HFFc6 (cell line): ENCODE measurements at regions not wholly inside any gene's neighbourhood (a gene's known extent, or its start where the extent isn't known, plus 50 kb on each side); places are given as distances from the start of the nearest gene placed in this dataset.
"Not testable (repeated sequence)": the region's sequence is repeated elsewhere in the genome, so short reads cannot be mapped to it uniquely, and the experiment has no call there.

Source experiments
- DNase-seq: peaks from one replicate; pipeline ENCODE4 v3.0.0-alpha.2; 2018
- H3K27ac Mint-ChIP-seq: 2 replicates; pipeline ENCODE4 v1.8.0; 2020; ENCODE audit warnings: mild to moderate bottlenecking, mixed read lengths
- H3K27me3 Mint-ChIP-seq: 2 replicates; pipeline ENCODE4 v1.8.0; 2021; ENCODE audit warnings: mild to moderate bottlenecking, moderate library complexity, mixed read lengths; ENCODE audit not compliant: insufficient read depth
- H3K36me3 Mint-ChIP-seq: 2 replicates; pipeline ENCODE4 v1.8.0; 2021; ENCODE audit warnings: low read depth, mixed read lengths
- H3K4me1 Mint-ChIP-seq: 2 replicates; pipeline ENCODE4 v1.8.0; 2020; ENCODE audit warnings: low read depth, mixed read lengths
- H3K4me3 Mint-ChIP-seq: 2 replicates; pipeline ENCODE4 v1.8.0; 2020; ENCODE audit warnings: mild to moderate bottlenecking, moderate library complexity, mixed read lengths
- H3K9me3 Mint-ChIP-seq: 2 replicates; pipeline ENCODE4 v1.8.0; 2020; ENCODE audit warnings: mild to moderate bottlenecking, mixed read lengths
- TF ChIP-seq, protein P1 (sequence below): fragments of 200-600 bp; sonication (generic); IDR thresholded peaks from 2 replicates; pipeline ENCODE4 v1.5.0; 2021; ENCODE audit warnings: antibody characterized with exemption, mild to moderate bottlenecking

GRCh38 chr3:191901741-191902140 lies 440.8 kb downstream of the PYDC2 start:
- Mint-ChIP-seq H3K9me3 (peaks cover 6% of the 10 kb centered on the region; the same call in 1 of the 2 replicates), H3K36me3 (no peaks in the 10 kb centered on the region), H3K4me3 (no peak overlapping the region), H3K27ac (no peak overlapping the region), H3K27me3 (no peaks in the 10 kb centered on the region), H3K4me1 (no peaks in the 10 kb centered on the region)
- no peak for DNase-seq
- TF ChIP-seq, protein P1, sequence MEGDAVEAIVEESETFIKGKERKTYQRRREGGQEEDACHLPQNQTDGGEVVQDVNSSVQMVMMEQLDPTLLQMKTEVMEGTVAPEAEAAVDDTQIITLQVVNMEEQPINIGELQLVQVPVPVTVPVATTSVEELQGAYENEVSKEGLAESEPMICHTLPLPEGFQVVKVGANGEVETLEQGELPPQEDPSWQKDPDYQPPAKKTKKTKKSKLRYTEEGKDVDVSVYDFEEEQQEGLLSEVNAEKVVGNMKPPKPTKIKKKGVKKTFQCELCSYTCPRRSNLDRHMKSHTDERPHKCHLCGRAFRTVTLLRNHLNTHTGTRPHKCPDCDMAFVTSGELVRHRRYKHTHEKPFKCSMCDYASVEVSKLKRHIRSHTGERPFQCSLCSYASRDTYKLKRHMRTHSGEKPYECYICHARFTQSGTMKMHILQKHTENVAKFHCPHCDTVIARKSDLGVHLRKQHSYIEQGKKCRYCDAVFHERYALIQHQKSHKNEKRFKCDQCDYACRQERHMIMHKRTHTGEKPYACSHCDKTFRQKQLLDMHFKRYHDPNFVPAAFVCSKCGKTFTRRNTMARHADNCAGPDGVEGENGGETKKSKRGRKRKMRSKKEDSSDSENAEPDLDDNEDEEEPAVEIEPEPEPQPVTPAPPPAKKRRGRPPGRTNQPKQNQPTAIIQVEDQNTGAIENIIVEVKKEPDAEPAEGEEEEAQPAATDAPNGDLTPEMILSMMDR, result no peak

DNA sequence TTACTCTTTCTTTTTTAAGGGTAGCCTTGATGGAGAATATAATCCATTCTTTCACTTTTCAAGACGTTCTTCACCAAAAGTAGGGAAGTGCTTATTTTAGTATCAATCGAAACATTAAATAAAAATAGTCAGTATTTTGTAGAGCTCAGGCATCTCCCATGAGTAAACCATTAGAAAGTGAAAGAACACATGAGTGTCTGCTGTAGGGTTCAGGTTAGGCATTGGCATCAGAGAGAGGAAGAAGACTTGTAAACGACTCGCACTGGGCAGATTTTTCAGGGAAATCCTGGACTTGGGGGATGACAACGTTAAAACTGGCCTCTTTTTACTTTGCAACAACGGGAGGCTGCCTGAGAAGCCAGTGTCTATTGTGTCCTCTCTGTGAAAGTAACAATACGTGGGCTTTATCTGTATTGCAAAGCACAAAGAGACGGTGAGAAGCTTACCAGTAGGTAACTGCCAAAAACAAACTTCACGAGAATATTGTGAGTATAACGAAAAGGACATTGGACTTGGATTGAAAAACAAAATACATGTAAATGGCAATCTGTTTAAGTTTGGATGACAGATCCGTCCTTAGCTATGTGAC lies 451.7 kb downstream of the PYDC2 start:
- TF ChIP-seq, protein P1, result no peak
- peak overlapping the region; percentile 21 for H3K4me3 Mint-ChIP-seq
- peaks cover 2% of the 10 kb centered on the region; the same call in 1 of the 2 replicates for H3K27me3 Mint-ChIP-seq
- peaks cover 5% of the 10 kb centered on the region; the same call in 1 of the 2 replicates for H3K36me3 Mint-ChIP-seq
- H3K4me1 Mint-ChIP-seq, result no peaks in the 10 kb centered on the region
- H3K9me3 Mint-ChIP-seq, result peaks cover 20% of the 10 kb centered on the region
- H3K27ac Mint-ChIP-seq, result no peak overlapping the region
- DNase-seq, result no peak

GRCh38 chr3:191915712-191916111 lies 454.7 kb downstream of the PYDC2 start:
- TF ChIP-seq, protein P1, result no peak
- Mint-ChIP-seq H3K4me1 (no peaks in the 10 kb centered on the region), H3K27me3 (peaks cover 2% of the 10 kb centered on the region; the same call in 1 of the 2 replicates), H3K4me3 (no peak overlapping the region), H3K36me3 (peaks cover 5% of the 10 kb centered on the region; the same call in 1 of the 2 replicates), H3K27ac (no peak overlapping the region), H3K9me3 (peaks cover 30% of the 10 kb centered on the region)
- no peak for DNase-seq

DNA sequence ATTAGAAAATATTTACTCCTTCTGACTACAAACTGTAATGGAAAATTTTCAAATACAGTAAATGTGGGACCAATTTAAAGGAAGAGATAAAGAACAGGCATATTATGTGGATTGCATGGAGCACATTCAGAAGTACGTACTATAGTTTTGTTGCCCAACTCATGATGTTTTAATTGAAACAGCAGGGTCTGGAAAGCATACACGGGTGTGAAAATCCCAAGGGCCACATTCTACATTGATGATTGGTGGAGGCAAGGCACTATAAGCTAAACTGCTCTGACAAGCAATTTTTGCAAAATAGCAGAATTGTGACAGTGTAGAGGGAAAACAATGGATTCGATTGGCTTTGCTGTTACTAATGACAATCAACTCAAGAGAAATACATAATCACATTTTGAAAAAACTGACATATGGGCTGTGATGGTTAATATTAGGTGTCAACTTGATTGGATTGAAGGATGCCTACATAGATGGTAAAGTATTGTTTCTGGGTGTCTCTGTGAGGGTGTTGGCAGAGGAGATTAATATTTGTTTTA lies 458.6 kb downstream of the PYDC2 start:
- Mint-ChIP-seq H3K4me3 (no peak overlapping the region), H3K27me3 (peaks cover 2% of the 10 kb centered on the region; the same call in 1 of the 2 replicates), H3K36me3 (no peaks in the 10 kb centered on the region), H3K4me1 (no peaks in the 10 kb centered on the region), H3K9me3 (peaks cover 21% of the 10 kb centered on the region), H3K27ac (no peak overlapping the region)
- no peak for DNase-seq
- TF ChIP-seq, protein P1, result no peak

- peaks cover 22% of the 10 kb centered on the region for H3K9me3 Mint-ChIP-seq
- no peak overlapping the region for H3K27ac Mint-ChIP-seq
- TF ChIP-seq, protein P1, result no peak
- H3K4me3 Mint-ChIP-seq, result no peak overlapping the region
- DNase-seq, result no peak
- no peaks in the 10 kb centered on the region for H3K27me3 Mint-ChIP-seq
- no peaks in the 10 kb centered on the region for H3K4me1 Mint-ChIP-seq
- H3K36me3 Mint-ChIP-seq, result peaks cover 5% of the 10 kb centered on the region; the same call in 1 of the 2 replicates
Measured at GRCh38 chr3:191922570-191922969, 461.6 kb downstream of the PYDC2 start.

GRCh38 chr3:191927183-191927817 lies 466.3 kb downstream of the PYDC2 start:
- H3K27ac Mint-ChIP-seq, DNase-seq, H3K4me1 Mint-ChIP-seq, H3K27me3 Mint-ChIP-seq, H3K4me3 Mint-ChIP-seq: not testable (repeated sequence)
- H3K9me3 Mint-ChIP-seq, result peaks cover 15% of the 10 kb centered on the region
- peaks cover 10% of the 10 kb centered on the region for H3K36me3 Mint-ChIP-seq

DNA sequence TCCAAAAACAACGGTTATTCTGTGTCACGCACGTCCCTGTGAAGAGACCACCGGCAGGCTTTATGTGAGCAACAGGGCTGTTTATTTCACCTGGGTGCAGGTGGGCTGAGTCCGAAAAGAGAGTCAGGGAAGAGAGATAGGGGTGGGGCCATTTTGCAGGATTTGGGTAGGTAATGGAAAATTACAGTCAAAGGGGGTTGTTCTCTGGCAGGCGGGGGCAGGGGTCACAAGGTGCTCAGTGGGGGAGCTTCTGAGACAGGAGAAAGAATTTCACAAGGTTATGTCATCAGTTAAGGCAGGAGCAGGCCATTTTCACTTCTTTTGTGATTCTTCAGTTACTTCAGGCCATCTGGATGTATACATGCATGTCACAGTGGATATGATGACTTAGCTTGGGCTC lies 467.0 kb downstream of the PYDC2 start:
- not testable (repeated sequence) for H3K4me1 Mint-ChIP-seq, DNase-seq, H3K27ac Mint-ChIP-seq, H3K4me3 Mint-ChIP-seq, H3K27me3 Mint-ChIP-seq
- Mint-ChIP-seq H3K36me3 (peaks cover 10% of the 10 kb centered on the region), H3K9me3 (peaks cover 14% of the 10 kb centered on the region)
